ENCODE measurements at regions not wholly inside any gene's neighbourhood (a gene's known extent, or its start where the extent isn't known, plus 50 kb on each side); places are given as distances from the start of the nearest gene placed in this dataset.
"Not testable (repeated sequence)": the region's sequence is repeated elsewhere in the genome, so short reads cannot be mapped to it uniquely, and the experiment has no call there.

GRCh38 chr13:78540058-78540457, 63.3 kb downstream of the POU4F1 start:
- Histone ChIP-seq H3K27ac (ENCODE audit: low read depth, low read length) (no peak overlapping the region), H3K4me3 (ENCODE audit: low read depth in 1 of 5, low read length in 5 of 5) (no peak overlapping the region), H3K9me3 (ENCODE audit: control insufficient read depth in 5 of 5, low read length in 5 of 5) (no peaks in the 10 kb centered on the region), H3K9ac (ENCODE audit: low read length in 5 of 5) (no peak overlapping the region), H3K27me3 (ENCODE audit: control insufficient read depth in 5 of 5, insufficient read depth in 4 of 5, low read length in 5 of 5) (no peaks in the 10 kb centered on the region), H3K36me3 (ENCODE audit: control insufficient read depth in 5 of 5, insufficient read depth in 5 of 5, low read length in 5 of 5) (no peaks in the 10 kb centered on the region), H3K4me1 (ENCODE audit: control insufficient read depth in 5 of 5, insufficient read depth in 5 of 5, low read length in 5 of 5) (no peaks in the 10 kb centered on the region)

DNA sequence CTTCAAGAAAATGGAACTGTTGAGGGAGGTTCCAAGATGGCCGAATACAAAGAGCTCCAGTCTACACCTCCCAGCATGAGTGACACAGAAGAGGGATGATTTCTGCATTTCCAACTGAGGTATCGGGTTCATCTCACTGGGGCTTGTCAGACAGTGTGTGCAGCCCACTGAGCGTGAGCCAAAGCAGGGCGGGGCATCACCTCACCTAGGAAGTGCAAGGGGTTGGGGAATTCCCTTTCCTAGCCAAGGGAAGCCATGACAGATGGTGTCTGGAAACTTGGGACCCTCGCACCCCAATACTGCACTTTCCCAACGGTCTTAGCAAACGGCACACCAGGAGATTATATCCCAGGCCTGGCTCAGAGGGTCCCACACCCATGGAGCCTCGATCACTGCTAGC, 77.3 kb downstream of the POU4F1 start:
- H3K4me1 ChIP-seq (ENCODE audit: control insufficient read depth in 5 of 5, insufficient read depth in 5 of 5, low read length in 5 of 5); H3K9me3 ChIP-seq (ENCODE audit: control insufficient read depth in 5 of 5, low read length in 5 of 5); H3K27me3 ChIP-seq (ENCODE audit: control insufficient read depth in 5 of 5, insufficient read depth in 4 of 5, low read length in 5 of 5); H3K4me3 ChIP-seq (ENCODE audit: low read depth in 1 of 5, low read length in 5 of 5); H3K36me3 ChIP-seq (ENCODE audit: control insufficient read depth in 5 of 5, insufficient read depth in 5 of 5, low read length in 5 of 5); H3K27ac ChIP-seq (ENCODE audit: low read depth, low read length); H3K9ac ChIP-seq (ENCODE audit: low read length in 5 of 5): not testable (repeated sequence)

- no peaks in the 10 kb centered on the region for H3K27me3 ChIP-seq (ENCODE audit: control insufficient read depth in 5 of 5, insufficient read depth in 4 of 5, low read length in 5 of 5)
- peaks cover 0 to 8% (median 3%) of the 10 kb centered on the region in 5 donors for H3K9me3 ChIP-seq (ENCODE audit: control insufficient read depth in 5 of 5, low read length in 5 of 5)
- H3K9ac ChIP-seq (ENCODE audit: low read length in 5 of 5) = no peak overlapping the region
- H3K4me1 ChIP-seq (ENCODE audit: control insufficient read depth in 5 of 5, insufficient read depth in 5 of 5, low read length in 5 of 5) = no peaks in the 10 kb centered on the region
- no peaks in the 10 kb centered on the region for H3K36me3 ChIP-seq (ENCODE audit: control insufficient read depth in 5 of 5, insufficient read depth in 5 of 5, low read length in 5 of 5)
- no peak overlapping the region for H3K4me3 ChIP-seq (ENCODE audit: low read depth in 1 of 5, low read length in 5 of 5)
- no peak overlapping the region for H3K27ac ChIP-seq (ENCODE audit: low read depth, low read length)
Measured at GRCh38 chr13:78524936-78525335, 78.4 kb downstream of the POU4F1 start.

- Histone ChIP-seq H3K9me3 (ENCODE audit: control insufficient read depth in 5 of 5, low read length in 5 of 5) (peaks cover 2 to 11% (median 3%) of the 10 kb centered on the region in 5 donors), H3K4me3 (ENCODE audit: low read depth in 1 of 5, low read length in 5 of 5) (no peak overlapping the region), H3K27me3 (ENCODE audit: control insufficient read depth in 5 of 5, insufficient read depth in 4 of 5, low read length in 5 of 5) (no peaks in the 10 kb centered on the region), H3K9ac (ENCODE audit: low read length in 5 of 5) (no peak overlapping the region), H3K36me3 (ENCODE audit: control insufficient read depth in 5 of 5, insufficient read depth in 5 of 5, low read length in 5 of 5) (no peaks in the 10 kb centered on the region), H3K27ac (ENCODE audit: low read depth, low read length) (no peak overlapping the region), H3K4me1 (ENCODE audit: control insufficient read depth in 5 of 5, insufficient read depth in 5 of 5, low read length in 5 of 5) (no peaks in the 10 kb centered on the region)
Measured at GRCh38 chr13:78521091-78521490, 82.3 kb downstream of the POU4F1 start.

GRCh38 chr13:78520425-78520824, 82.9 kb downstream of the POU4F1 start:
- H3K36me3 ChIP-seq (ENCODE audit: control insufficient read depth in 5 of 5, insufficient read depth in 5 of 5, low read length in 5 of 5) = no peaks in the 10 kb centered on the region
- H3K4me1 ChIP-seq (ENCODE audit: control insufficient read depth in 5 of 5, insufficient read depth in 5 of 5, low read length in 5 of 5) = no peaks in the 10 kb centered on the region
- H3K4me3 ChIP-seq (ENCODE audit: low read depth in 1 of 5, low read length in 5 of 5) = no peak overlapping the region
- H3K27ac ChIP-seq (ENCODE audit: low read depth, low read length) = no peak overlapping the region
- H3K9ac ChIP-seq (ENCODE audit: low read length in 5 of 5) = no peak overlapping the region
- H3K27me3 ChIP-seq (ENCODE audit: control insufficient read depth in 5 of 5, insufficient read depth in 4 of 5, low read length in 5 of 5) = no peaks in the 10 kb centered on the region
- peaks cover 2 to 11% (median 3%) of the 10 kb centered on the region in 5 donors for H3K9me3 ChIP-seq (ENCODE audit: control insufficient read depth in 5 of 5, low read length in 5 of 5)

DNA sequence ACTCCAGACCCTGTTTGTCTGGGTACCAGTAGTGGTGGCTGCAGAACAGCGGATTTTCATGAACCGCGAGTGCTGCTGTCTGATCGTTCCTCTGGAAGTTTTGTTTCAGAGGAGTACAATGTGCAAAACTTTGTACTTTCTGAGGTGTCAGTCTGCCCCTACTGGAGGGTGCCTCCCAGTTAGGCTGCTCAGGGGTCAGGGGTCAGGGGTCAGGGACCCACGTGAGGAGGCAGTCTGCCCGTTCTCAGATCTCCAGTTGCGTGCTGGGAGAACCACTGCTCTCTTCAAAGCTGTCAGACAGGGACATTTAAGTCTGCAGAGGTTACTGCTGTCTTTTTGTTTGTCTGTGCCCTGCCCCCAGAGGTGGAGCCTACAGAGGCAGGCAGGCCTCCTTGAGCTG, 84.9 kb downstream of the POU4F1 start:
- H3K27ac ChIP-seq (ENCODE audit: low read depth, low read length); H3K36me3 ChIP-seq (ENCODE audit: control insufficient read depth in 5 of 5, insufficient read depth in 5 of 5, low read length in 5 of 5); H3K4me1 ChIP-seq (ENCODE audit: control insufficient read depth in 5 of 5, insufficient read depth in 5 of 5, low read length in 5 of 5); H3K27me3 ChIP-seq (ENCODE audit: control insufficient read depth in 5 of 5, insufficient read depth in 4 of 5, low read length in 5 of 5); H3K4me3 ChIP-seq (ENCODE audit: low read depth in 1 of 5, low read length in 5 of 5); H3K9ac ChIP-seq (ENCODE audit: low read length in 5 of 5): not testable (repeated sequence)
- peaks cover 2 to 11% (median 3%) of the 10 kb centered on the region in 5 donors for H3K9me3 ChIP-seq (ENCODE audit: control insufficient read depth in 5 of 5, low read length in 5 of 5)

DNA sequence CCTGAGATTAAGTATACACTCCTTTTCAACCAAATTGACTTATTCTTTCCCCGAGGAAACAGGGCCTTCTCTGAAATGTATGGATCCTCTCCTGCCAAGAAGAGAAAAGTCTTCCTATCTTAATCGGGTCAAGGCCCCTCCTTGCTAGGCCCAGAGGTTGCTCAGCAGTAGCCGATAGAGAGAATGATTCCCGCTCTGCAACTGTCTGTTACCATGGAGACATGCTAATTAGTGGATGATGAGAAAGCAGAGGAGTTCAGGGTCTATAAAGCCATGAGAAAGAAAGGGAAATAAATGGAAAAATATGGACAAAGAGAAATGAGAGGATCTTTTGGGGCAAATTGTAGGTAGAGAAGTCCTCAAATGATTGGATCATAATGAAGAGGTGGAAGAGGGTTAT, 103.5 kb downstream of the POU4F1 start:
- Histone ChIP-seq H3K9ac (ENCODE audit: low read length in 5 of 5) (no peak overlapping the region), H3K9me3 (ENCODE audit: control insufficient read depth in 5 of 5, low read length in 5 of 5) (no peaks in the 10 kb centered on the region), H3K4me1 (ENCODE audit: control insufficient read depth in 5 of 5, insufficient read depth in 5 of 5, low read length in 5 of 5) (no peaks in the 10 kb centered on the region), H3K36me3 (ENCODE audit: control insufficient read depth in 5 of 5, insufficient read depth in 5 of 5, low read length in 5 of 5) (no peaks in the 10 kb centered on the region), H3K27ac (ENCODE audit: low read depth, low read length) (no peak overlapping the region), H3K27me3 (ENCODE audit: control insufficient read depth in 5 of 5, insufficient read depth in 4 of 5, low read length in 5 of 5) (no peaks in the 10 kb centered on the region), H3K4me3 (ENCODE audit: low read depth in 1 of 5, low read length in 5 of 5) (no peak overlapping the region)

- Histone ChIP-seq H3K9me3 (ENCODE audit: control insufficient read depth in 5 of 5, low read length in 5 of 5) (no peaks in the 10 kb centered on the region), H3K4me1 (ENCODE audit: control insufficient read depth in 5 of 5, insufficient read depth in 5 of 5, low read length in 5 of 5) (no peaks in the 10 kb centered on the region), H3K27me3 (ENCODE audit: control insufficient read depth in 5 of 5, insufficient read depth in 4 of 5, low read length in 5 of 5) (no peaks in the 10 kb centered on the region), H3K27ac (ENCODE audit: low read depth, low read length) (no peak overlapping the region), H3K36me3 (ENCODE audit: control insufficient read depth in 5 of 5, insufficient read depth in 5 of 5, low read length in 5 of 5) (no peaks in the 10 kb centered on the region), H3K9ac (ENCODE audit: low read length in 5 of 5) (no peak overlapping the region), H3K4me3 (ENCODE audit: low read depth in 1 of 5, low read length in 5 of 5) (no peak overlapping the region)
Measured at GRCh38 chr13:78497702-78498355, 105.5 kb downstream of the POU4F1 start.

DNA sequence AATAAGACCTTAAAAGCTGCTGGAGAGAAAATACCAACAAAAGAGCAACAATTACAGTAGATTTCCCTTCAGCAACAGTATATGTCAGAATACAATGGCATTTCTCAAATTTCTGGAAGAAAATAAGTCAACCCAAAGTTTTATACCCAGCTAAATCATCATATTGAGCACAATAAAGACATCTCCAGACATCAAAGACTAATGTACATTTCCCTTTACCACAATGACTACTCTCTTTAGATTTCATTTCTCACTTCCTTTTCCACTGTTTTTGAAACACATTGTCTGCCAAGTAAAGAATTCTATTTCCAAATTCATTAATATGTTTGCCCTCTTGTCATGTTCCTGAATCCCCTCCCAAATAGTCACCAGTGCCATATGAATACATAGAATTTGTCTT, 111.4 kb downstream of the POU4F1 start:
- H3K27ac ChIP-seq (ENCODE audit: low read depth, low read length) = no peak overlapping the region
- H3K4me1 ChIP-seq (ENCODE audit: control insufficient read depth in 5 of 5, insufficient read depth in 5 of 5, low read length in 5 of 5) = no peaks in the 10 kb centered on the region
- no peaks in the 10 kb centered on the region for H3K27me3 ChIP-seq (ENCODE audit: control insufficient read depth in 5 of 5, insufficient read depth in 4 of 5, low read length in 5 of 5)
- H3K4me3 ChIP-seq (ENCODE audit: low read depth in 1 of 5, low read length in 5 of 5) = no peak overlapping the region
- H3K9ac ChIP-seq (ENCODE audit: low read length in 5 of 5) = no peak overlapping the region
- H3K9me3 ChIP-seq (ENCODE audit: control insufficient read depth in 5 of 5, low read length in 5 of 5) = peaks cover 0 to 6% (median 0%) of the 10 kb centered on the region in 5 donors
- H3K36me3 ChIP-seq (ENCODE audit: control insufficient read depth in 5 of 5, insufficient read depth in 5 of 5, low read length in 5 of 5) = no peaks in the 10 kb centered on the region

GRCh38 chr13:78490225-78490624, 113.1 kb downstream of the POU4F1 start:
- not testable (repeated sequence) for H3K4me1 ChIP-seq (ENCODE audit: control insufficient read depth in 5 of 5, insufficient read depth in 5 of 5, low read length in 5 of 5); H3K9me3 ChIP-seq (ENCODE audit: control insufficient read depth in 5 of 5, low read length in 5 of 5); H3K4me3 ChIP-seq (ENCODE audit: low read depth in 1 of 5, low read length in 5 of 5); H3K9ac ChIP-seq (ENCODE audit: low read length in 5 of 5); H3K27me3 ChIP-seq (ENCODE audit: control insufficient read depth in 5 of 5, insufficient read depth in 4 of 5, low read length in 5 of 5); H3K27ac ChIP-seq (ENCODE audit: low read depth, low read length); H3K36me3 ChIP-seq (ENCODE audit: control insufficient read depth in 5 of 5, insufficient read depth in 5 of 5, low read length in 5 of 5)

- Histone ChIP-seq H3K27me3 (ENCODE audit: control insufficient read depth in 5 of 5, insufficient read depth in 4 of 5, low read length in 5 of 5) (no peaks in the 10 kb centered on the region), H3K27ac (ENCODE audit: low read depth, low read length) (no peak overlapping the region), H3K4me3 (ENCODE audit: low read depth in 1 of 5, low read length in 5 of 5) (no peak overlapping the region), H3K36me3 (ENCODE audit: control insufficient read depth in 5 of 5, insufficient read depth in 5 of 5, low read length in 5 of 5) (no peaks in the 10 kb centered on the region), H3K9ac (ENCODE audit: low read length in 5 of 5) (no peak overlapping the region), H3K4me1 (ENCODE audit: control insufficient read depth in 5 of 5, insufficient read depth in 5 of 5, low read length in 5 of 5) (no peaks in the 10 kb centered on the region), H3K9me3 (ENCODE audit: control insufficient read depth in 5 of 5, low read length in 5 of 5) (peaks cover 0 to 6% (median 0%) of the 10 kb centered on the region in 5 donors)
Measured at GRCh38 chr13:78487707-78488106, 115.6 kb downstream of the POU4F1 start.

All from subcutaneous abdominal adipose tissue (tissue), 5 donors.